IPS-11a (cell line): ENCODE measurements at regions not wholly inside any gene's neighbourhood (a gene's known extent, or its start where the extent isn't known, plus 50 kb on each side); places are given as distances from the start of the nearest gene placed in this dataset.

Experiments
- H3K4me3 ChIP-seq: one replicate; pipeline ENCODE4 v1.5.1; 2013; ENCODE audit warnings: low read depth, low read length, control low read depth

DNA sequence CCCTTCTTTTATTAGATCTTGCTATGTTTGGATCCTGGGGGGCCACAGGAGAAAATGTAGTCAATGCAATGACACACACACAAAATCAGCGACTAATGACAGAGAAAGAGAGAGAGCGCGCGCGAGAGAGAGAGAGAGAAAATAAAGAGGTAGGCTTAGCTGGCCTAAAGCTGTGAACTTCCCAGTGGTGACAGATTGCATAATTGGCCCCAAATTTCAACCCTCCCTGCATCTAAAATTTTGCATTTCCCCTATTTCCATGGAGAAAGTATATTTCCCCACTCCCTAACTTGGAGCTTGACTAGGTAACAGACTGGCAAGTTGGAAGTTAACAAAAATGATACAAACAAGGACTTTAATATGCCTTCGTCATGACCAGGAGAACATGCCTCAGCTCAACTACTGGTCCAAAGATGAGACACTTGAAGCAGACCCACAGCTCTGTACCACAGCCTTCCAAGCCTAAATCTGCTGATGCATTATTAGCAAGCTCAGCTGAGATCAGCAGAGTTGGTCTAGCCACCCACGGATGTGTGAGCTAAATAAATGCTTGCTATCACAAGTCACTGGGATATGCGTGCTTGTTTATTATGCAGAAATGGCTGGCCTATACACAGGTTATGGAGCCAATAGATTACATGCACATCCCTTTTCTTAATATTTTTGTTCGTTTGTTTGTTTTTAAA is 118.1 kb upstream of the PRDM1 start:
- no peak overlapping the region for H3K4me3 ChIP-seq

DNA sequence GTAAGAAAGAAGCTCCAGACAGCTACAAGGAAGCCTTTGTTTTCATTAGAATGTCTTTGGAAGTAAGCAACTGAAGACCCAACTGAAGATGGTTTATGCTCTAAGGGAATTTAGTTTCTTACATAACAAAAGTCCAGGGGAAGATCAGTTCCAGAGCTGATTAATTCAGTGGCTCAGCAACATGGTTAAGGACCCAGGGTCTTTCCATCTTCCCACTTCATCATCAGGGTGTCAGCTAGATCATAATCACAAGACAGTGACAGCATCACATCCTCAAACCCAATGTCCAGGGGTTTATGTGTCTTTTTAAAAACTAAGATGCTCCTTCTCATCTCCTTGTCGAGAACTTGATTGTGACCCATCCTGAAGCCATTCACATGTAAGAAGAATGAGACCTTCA is 119.7 kb upstream of the PRDM1 start:
- no peak overlapping the region for H3K4me3 ChIP-seq

DNA sequence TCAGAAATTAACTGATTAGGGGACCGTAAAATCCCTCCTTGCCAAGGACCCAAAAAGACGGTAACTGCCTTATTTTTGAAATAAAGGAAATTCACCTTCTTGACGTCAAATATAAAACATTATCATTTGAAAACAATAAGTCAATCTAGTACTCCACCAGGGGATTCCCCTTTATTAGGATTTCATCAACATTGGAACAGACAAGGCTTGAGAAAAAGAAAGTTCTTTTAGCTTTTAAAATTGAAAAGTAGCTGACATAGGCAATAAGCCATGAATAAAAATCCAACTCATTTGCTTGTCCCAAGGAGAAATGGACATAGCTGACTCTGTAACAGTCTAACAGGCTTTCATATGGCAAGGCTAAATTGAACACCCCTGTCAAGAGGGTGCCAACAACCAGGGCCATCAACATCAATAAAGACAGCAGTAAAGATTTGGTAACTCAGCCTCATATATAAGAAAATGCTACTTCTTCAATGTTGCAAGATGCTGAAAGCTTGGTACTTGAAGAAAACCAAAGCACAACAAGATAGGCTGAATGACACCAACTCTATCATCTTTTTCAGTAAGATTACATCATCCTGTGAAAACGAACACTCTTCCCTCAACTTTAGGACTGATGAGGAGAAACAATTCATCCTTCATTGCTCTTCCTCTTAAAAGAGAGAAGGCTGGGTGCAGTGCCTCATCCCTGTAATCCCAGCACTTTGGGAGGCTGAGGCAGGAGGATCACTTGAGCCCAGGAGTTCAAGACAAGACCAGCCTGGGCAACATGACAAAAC is 121.0 kb upstream of the PRDM1 start:
- H3K4me3 ChIP-seq = no peak overlapping the region

DNA sequence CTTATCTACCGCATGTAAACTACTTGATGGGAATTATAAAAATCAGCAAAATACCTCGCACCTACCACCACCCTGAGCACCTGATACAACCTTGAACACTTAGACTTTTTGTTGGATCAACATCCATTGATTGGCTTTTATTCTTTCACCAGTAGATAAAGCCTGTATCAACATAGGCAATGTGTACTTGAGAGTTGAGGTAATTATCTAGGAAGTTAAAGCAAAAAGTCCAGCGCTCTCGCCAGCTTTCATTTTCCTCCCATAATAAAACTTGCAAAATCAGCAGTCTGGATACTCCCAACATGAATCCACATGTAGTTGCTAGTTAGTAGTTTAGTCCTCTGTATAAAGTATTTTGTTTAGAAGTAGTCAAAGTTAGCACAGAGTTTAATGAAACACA is 132.0 kb upstream of the PRDM1 start:
- no peak overlapping the region for H3K4me3 ChIP-seq

DNA sequence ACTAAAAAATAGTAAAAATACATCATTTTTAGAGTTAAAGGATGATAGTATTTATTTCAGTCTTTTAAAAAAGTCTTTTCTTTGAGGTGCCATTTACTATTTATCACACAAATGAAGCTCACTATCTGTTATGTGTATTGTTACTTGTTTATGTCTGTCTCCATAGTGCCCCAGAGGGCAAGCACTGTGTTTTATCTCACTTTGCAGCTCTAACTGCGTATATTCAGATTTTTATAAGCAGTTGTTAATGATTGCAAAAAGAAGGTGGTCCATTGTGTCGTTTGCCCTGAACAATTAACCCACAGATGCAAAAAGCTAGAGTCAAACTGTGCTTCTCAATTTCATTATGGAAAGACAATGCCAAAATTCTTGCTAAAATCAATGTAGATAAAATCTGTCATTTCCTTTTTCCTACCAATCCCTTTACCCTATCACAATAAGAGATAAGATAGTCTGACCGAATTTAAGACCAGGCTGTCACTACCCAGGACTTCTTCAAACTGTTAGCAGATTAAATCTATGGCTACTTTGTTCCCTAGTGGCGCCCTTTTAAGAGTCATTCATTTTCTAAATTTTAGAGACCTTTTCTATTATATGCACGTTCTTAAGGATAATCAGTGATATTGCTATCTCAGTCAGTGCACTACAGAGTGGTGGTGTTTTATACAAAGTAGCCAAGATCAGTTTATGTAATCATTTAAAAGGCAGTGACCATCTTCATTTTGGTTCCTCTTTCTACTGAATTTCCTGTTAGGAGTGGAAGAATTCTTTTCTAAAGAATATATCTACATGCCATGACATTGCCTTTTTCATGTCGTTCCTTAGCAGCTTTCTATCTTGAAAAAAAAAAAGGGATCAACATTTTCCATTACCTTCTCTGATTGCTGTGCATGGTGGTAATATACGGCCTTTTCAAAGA is 133.1 kb upstream of the PRDM1 start:
- no peak overlapping the region for H3K4me3 ChIP-seq

DNA sequence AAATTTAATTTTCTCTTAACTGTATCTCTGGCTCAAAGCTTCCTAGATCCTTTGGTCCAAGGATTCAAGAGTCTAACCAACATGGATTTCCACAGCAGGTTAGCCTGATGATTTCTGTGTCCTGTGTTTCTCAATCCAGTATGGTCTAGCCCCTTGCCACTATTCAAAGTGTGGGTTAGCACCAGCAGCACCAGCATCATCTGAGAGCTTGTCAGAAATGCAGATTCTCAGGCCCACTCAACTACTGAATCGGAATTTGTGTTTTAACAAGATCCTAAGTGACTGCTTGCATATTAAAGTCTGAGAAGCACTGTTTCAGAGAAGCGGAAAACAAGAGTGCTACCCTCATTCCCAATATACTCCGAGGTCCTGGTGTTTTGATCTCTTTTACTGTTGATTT is 133.8 kb upstream of the PRDM1 start:
- H3K4me3 ChIP-seq = no peak overlapping the region

DNA sequence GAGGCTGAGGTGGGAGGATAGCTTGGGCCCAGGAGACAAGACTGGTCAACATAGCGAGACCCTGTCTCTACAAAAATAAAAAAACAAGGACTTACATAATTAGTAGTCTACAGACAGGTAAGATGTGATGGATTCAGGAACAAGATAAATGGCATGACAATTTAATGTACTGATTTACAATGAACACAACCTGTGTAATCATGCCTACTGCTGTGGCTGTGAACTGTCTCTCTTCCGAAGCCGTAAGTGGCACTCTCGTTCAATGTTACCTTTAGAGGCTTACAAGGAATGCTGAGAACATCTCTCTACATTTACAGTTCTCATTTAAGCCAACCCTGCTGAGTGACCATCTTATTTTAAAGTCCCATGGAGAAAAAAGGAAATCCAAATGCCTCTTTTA is 134.8 kb upstream of the PRDM1 start:
- no peak overlapping the region for H3K4me3 ChIP-seq

DNA sequence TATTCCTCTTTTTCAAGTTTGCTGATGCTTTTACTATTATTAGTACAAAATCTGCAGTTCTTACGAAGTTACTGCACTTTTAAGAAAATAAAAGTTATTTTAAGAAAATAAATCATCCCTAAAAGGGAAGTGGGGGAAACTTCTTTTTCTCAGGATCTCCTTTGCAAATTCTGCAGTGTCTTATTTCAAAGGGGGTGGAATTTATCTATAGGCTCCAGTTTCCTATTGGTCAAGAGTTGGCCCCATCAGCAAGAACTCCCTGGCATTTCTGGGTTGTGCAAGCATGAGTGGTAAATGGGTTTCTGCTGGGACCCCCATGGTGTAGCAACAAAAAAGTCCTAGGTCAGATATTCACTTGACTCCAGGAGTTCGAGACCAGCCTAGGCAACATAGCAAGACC is 136.3 kb upstream of the PRDM1 start:
- H3K4me3 ChIP-seq = no peak overlapping the region

DNA sequence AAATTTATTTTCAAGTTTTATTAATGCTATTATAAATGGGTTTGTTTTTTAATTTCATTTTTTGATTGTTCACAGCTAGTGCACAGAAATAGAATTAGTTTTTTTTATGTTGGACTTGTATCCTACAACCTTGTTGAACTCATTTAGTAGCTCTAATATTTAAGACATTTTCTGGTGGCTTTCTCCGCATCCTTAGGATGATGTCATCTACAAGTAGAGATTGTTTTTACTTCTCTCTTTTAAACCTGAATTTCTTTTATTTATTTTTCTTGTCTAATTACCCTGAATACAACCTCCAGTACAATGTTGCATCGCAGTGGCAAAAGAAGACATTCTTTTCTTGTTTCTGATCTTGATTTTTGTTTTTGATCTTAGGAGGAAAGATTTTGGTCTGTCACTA is 142.6 kb upstream of the PRDM1 start:
- no peak overlapping the region for H3K4me3 ChIP-seq

DNA sequence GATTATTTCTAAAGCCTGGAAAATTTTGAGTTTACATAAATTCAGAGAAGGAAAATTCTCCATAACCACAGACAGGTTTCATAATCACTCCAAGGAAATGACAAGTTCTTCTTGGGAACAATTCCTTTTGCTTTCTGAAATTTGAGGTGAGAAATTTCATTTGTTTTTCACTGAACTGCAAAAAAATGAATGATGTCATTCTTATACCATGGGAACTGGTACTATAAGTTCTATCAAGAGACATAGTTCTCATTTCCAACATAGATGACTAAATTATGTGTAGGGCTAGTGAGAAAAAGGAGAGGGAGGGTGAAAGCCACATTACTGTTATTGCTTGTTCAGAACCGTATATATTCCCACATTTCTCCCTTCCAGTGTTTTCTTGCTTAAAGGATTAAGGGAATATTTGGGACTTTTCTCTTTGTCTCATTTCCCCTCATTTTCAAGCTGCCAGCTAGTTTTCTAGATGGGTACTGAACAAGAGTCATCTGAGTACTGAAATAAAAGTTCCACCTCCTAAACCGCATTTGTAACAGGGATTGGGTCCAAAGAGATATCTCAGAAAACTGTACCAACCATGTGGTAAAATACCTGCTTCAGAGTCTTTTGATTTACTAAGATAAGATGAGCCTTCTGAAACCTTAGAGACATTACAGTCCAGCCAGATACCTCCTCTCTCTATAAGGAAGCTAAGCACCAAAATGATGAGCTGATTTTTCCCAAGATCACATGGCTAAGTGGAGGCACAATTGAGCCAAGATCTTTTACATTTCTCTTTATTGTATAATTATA is 144.3 kb upstream of the PRDM1 start:
- no peak overlapping the region for H3K4me3 ChIP-seq

DNA sequence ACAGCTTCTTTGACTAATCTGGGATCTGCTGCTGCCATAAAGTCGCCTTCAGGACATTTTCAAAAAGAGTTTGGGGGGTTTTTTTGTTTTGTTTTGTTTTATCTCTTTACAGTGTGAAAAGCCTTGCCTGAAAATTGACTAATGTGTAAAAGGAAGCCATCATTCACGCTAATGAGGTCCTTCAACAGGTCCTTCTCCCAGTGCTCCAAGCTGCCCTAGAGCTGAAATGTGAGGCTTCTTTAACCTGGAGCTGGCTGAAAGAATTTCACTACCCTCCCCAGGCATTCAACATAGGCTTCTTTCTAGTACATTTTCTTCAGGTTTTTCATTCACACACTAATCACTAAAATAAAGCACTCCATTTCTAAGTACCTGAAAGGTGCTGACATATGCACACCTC is 145.1 kb upstream of the PRDM1 start:
- no peak overlapping the region for H3K4me3 ChIP-seq

DNA sequence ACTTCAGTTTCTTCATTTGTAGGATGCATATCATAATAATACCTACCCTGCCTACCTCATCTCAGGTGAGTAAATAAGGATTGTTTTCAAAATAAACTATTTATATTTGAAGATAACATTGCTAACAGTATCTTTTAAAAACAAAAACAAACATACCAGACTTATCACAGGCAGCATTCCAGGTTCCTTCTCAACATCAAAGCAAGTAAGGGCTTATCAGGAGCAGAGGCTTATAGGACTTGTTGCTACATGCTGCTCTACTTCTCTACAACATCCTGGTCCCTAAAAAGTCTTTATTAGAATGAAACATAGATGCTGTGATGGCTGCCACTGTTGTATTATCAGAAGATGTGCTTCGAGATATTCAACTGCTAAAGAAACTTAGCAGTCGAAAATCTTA is 149.2 kb upstream of the PRDM1 start:
- no peak overlapping the region for H3K4me3 ChIP-seq

DNA sequence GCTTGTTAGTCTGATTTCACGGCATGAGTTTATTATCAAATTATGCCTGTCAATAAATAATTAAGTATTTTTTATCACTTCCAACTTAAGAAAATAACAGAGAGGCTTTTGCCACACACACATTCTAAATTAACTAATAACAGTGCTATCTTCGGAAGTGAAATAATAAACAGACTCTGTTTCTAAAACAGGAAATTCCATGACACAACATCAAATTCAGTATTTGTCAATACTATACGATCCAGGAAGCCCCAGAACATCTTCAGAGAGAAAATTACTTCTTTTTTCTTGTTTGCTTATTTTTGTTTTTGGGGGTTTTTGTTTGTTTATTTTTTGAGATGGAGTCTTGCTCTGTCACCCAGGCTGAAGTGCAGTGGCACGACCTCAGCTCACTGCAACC is 150.7 kb upstream of the PRDM1 start:
- H3K4me3 ChIP-seq = no peak overlapping the region

DNA sequence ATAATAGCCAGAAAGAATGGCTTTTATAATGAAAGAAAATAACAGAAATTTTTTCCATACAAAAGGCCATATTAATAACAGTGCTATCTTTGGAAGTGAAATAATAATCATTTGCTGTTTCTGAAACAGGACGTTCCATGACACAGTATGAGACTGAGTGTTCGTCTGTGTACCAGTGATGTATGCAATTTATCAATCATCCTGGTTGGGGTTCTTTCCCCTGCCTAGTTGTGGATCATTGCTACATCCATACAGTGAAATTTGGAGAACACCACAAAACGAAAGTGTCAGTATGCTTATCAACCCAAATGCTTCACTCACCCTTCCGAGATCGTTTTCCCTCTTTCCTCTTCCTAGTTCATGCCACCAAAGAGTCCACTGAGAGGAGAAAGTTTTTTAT is 151.4 kb upstream of the PRDM1 start:
- no peak overlapping the region for H3K4me3 ChIP-seq

DNA sequence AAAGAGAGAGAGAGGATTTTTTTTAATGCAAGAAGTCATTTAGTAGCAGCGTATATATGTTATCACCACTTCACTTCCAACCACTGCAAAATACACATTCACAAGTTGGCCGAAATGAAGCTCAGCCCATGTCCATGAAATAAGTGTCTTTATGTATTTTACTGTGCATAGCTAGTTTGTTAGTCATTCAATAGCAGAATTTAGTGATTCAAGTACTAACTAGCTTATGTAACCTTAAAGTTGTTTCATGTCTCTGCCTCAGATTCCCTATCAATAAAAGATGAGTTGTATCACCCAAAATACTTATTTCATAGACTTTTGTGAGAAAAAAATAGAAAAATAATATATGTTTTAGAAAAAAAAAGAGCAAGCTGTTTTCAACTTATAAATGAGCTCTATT is 153.7 kb upstream of the PRDM1 start:
- no peak overlapping the region for H3K4me3 ChIP-seq

DNA sequence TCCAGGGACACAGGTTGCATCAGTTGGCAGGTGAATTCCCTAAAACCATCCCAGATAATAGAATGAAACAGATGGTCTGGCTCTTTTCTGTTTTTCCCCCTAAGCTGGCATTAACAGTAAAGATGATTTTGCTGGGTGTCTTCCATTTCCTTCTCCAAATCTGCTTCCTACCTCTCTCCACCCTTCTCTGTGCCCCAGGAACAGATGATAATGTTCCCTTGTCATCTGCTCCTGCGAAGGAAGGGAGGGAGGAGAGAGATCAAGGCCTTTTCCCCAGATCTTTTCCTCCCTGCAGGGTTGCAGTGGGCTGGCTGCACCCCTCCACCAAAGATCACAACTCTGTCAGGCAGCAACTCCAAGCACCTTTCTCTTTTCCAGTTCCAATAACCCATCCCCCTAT is 156.5 kb upstream of the PRDM1 start:
- no peak overlapping the region for H3K4me3 ChIP-seq

DNA sequence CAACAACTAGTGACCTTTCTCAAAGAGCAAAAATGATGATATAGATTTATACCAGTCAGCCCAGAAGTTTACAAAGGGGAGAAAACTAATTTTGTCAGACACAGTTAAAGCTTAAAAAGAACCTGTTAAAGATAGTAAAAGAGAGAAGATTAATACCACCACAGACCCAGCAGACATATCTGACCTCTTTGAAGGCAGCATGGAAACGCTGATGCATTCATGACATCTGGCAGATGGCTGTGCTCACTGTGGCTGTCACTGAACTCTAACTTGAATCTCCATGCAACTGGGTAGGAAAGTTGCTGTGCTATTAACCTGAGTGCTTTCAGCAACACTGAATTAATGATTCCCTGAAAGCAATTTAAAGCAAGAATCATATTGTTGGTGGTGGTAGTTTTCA is 159.8 kb upstream of the PRDM1 start:
- no peak overlapping the region for H3K4me3 ChIP-seq

DNA sequence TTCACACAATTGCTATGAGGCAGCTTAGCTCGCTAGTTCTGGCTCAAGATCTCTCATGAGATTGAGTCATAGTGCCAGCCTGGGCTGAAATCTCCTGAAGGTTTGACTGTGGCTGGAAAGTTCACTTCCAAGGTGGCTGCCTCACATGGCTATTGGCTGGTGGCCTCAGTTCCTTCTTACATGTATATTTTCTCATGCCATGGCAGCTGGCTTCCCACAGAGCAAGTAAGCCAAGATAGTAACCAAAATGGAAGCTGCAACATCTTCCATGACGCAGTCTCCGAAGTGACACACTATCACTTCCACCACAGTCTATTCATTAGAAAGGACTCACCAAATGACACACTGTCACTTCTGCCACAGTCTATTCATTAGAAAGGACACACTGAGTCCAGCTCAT is 160.4 kb upstream of the PRDM1 start:
- H3K4me3 ChIP-seq = no peak overlapping the region

DNA sequence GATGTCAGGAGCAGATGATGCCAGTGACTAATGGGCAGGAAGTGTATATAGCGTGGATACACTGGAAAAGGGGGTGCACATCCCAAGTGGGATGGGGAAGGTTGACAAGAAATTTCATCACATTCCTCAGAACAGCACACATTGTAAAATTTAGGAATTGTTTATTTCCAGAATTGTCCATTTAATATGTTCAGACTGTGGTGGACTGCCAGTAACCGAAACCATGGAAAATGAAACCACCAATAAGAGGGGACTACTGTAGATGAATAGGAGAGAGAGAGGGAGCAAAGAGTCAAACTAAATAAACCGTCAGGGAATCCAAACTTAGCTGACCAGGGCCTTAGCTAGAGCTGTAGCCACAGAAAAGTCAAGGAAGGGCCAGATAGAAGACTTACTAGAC is 164.4 kb upstream of the PRDM1 start:
- H3K4me3 ChIP-seq = no peak overlapping the region

DNA sequence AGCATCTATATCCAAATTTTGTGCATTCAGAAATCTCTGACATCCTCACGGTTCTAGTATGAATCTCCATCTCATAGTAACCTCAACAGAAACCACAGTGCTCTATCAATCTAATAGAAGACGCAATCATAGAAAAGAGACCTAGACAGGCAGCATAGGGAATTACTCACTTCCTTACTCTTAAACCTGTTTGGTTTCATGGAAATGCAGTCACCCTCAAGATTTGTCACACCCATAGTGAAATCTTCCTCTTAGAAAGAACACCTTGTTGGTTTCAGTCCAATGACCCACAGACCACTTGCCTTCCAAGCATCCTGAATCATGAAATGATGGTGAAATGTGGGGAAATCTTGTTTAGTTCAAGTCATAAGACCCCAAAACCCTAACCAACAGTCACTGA is 166.1 kb upstream of the PRDM1 start:
- no peak overlapping the region for H3K4me3 ChIP-seq
